A549 (cell line): ENCODE measurements at regions not wholly inside any gene's neighbourhood (a gene's known extent, or its start where the extent isn't known, plus 50 kb on each side); places are given as distances from the start of the nearest gene placed in this dataset.

ENCODE experiments used
- CBX8 ChIP-seq: fragments of 200-600 bp; sonication (generic); IDR thresholded peaks from 2 replicates; pipeline ENCODE4 v1.6.1; 2016
- CTCF ChIP-seq: fragments of >200 bp; sonication (Bioruptor Twin); formaldehyde crosslinking; IDR thresholded peaks from 3 replicates; pipeline ENCODE4 v1.5.1; 2016
- EHF ChIP-seq: fragments of 250-450 bp; sonication (Bioruptor Pico); IDR thresholded peaks from 2 replicates; pipeline ENCODE4 v1.5.0; 2020; ENCODE audit warnings: mild to moderate bottlenecking
- HDAC2 ChIP-seq: fragments of 200-600 bp; sonication (generic); IDR thresholded peaks from 2 replicates; pipeline ENCODE4 v1.6.1; 2016
- NFE2L2 ChIP-seq: fragments of 150-350 bp; conservative IDR thresholded peaks from 2 replicates; pipeline ENCODE4 v1.6.1; 2014; ENCODE audit warnings: low read length
- POLR2A ChIP-seq: IDR thresholded peaks from 2 replicates; pipeline ENCODE4 v1.6.1; 2012; ENCODE audit warnings: mild to moderate bottlenecking, low read length
- POLR2AphosphoS2 ChIP-seq: conservative IDR thresholded peaks from 2 replicates; pipeline ENCODE4 v1.6.1; 2012; ENCODE audit warnings: low read length, improper control_type of control experiment, inconsistent platforms
- ZFP36 ChIP-seq: fragments of 450-650 bp; IDR thresholded peaks from 2 replicates; pipeline ENCODE4 v1.6.1; 2014; ENCODE audit warnings: borderline replicate concordance; ENCODE audit not compliant: partially characterized antibody

GRCh38 chr6:76789580-76789979 lies 673.7 kb downstream of the HTR1B start:
- no peak for TF ChIP-seq ZFP36
- no peak for TF ChIP-seq CBX8
- TF ChIP-seq CTCF = no peak
- no peak for TF ChIP-seq POLR2AphosphoS2
- no peak for TF ChIP-seq POLR2A
- no peak for TF ChIP-seq HDAC2
- no peak for TF ChIP-seq NFE2L2
- TF ChIP-seq EHF (CRISPR knock-in tag) = no peak
